Immature natural killer cell (primary cell): ENCODE measurements at regions not wholly inside any gene's neighbourhood (a gene's known extent, or its start where the extent isn't known, plus 50 kb on each side); places are given as distances from the start of the nearest gene placed in this dataset.
"Not testable (repeated sequence)": the region's sequence is repeated elsewhere in the genome, so short reads cannot be mapped to it uniquely, and the experiment has no call there.

Source experiments
- DNase-seq, 3 donors: peaks; one replicate each; pipeline ENCODE4 v3.0.0; 2022; ENCODE audit warnings: mixed read lengths in 1 of 3
- H3K27ac Mint-ChIP-seq, 6 donors: one replicate each; pipeline ENCODE4 v1.8.0; 2020; ENCODE audit warnings: mixed read lengths in 6 of 6, mild to moderate bottlenecking in 5 of 6, inconsistent platforms in 4 of 6, moderate library complexity in 3 of 6
- H3K27me3 Mint-ChIP-seq, 3 donors: one replicate each; pipeline ENCODE4 v1.8.0; 2020 to 2021; ENCODE audit warnings: low read depth in 3 of 3, mild to moderate bottlenecking in 3 of 3, mixed read lengths in 3 of 3, moderate library complexity in 3 of 3, inconsistent platforms in 1 of 3
- H3K36me3 Mint-ChIP-seq, 3 donors: one replicate each; pipeline ENCODE4 v1.8.0; 2020; ENCODE audit warnings: mixed read lengths in 3 of 3, inconsistent platforms in 2 of 3, mild to moderate bottlenecking in 2 of 3
- H3K4me1 Mint-ChIP-seq, 2 donors: one replicate each; pipeline ENCODE4 v1.8.0; 2020; ENCODE audit warnings: inconsistent platforms in 2 of 2, mild to moderate bottlenecking in 2 of 2, mixed read lengths in 2 of 2, moderate library complexity in 1 of 2
- H3K4me3 Mint-ChIP-seq, 5 donors: one replicate each; pipeline ENCODE4 v1.8.0; 2020; ENCODE audit warnings: mild to moderate bottlenecking in 5 of 5, mixed read lengths in 5 of 5, inconsistent platforms in 3 of 5, moderate library complexity in 3 of 5
- H3K9me3 Mint-ChIP-seq, 6 donors: one replicate each; pipeline ENCODE4 v1.8.0; 2020; ENCODE audit warnings: mild to moderate bottlenecking in 6 of 6, mixed read lengths in 6 of 6, inconsistent platforms in 4 of 6, moderate library complexity in 3 of 6

- H3K9me3 Mint-ChIP-seq, result peaks cover 3 to 27% (median 4%) of the 10 kb centered on the region in 6 donors
- H3K36me3 Mint-ChIP-seq, result no peaks in the 10 kb centered on the region
- DNase-seq, result no peak
- no peak overlapping the region for H3K27ac Mint-ChIP-seq
- H3K27me3 Mint-ChIP-seq, result no peaks in the 10 kb centered on the region
- H3K4me3 Mint-ChIP-seq, result no peak overlapping the region
- no peaks in the 10 kb centered on the region for H3K4me1 Mint-ChIP-seq
These were observed 1185.8 kb upstream of the ALCAM start for GRCh38 chr3:104180906-104181305.

- Mint-ChIP-seq H3K9me3 (peaks cover 0 to 16% (median 7%) of the 10 kb centered on the region in 6 donors), H3K4me3 (no peak overlapping the region), H3K27me3 (peaks cover 0 to 2% (median 0%) of the 10 kb centered on the region in 3 donors), H3K4me1 (no peaks in the 10 kb centered on the region), H3K36me3 (no peaks in the 10 kb centered on the region), H3K27ac (no peak overlapping the region)
- no peak for DNase-seq
These were observed 1176.0 kb upstream of the ALCAM start for GRCh38 chr3:104190681-104191080.

GRCh38 chr3:104198131-104198530, 1168.6 kb upstream of the ALCAM start:
- no peaks in the 10 kb centered on the region for H3K27me3 Mint-ChIP-seq
- no peaks in the 10 kb centered on the region for H3K4me1 Mint-ChIP-seq
- no peak overlapping the region for H3K27ac Mint-ChIP-seq
- H3K9me3 Mint-ChIP-seq, result peaks cover 0 to 14% (median 10%) of the 10 kb centered on the region in 6 donors
- DNase-seq, result no peak
- no peak overlapping the region for H3K4me3 Mint-ChIP-seq
- H3K36me3 Mint-ChIP-seq, result no peaks in the 10 kb centered on the region

GRCh38 chr3:104206925-104207324, 1159.8 kb upstream of the ALCAM start:
- Mint-ChIP-seq H3K27me3 (no peaks in the 10 kb centered on the region), H3K36me3 (no peaks in the 10 kb centered on the region), H3K9me3 (peaks cover 3 to 33% (median 8%) of the 10 kb centered on the region in 6 donors), H3K4me3 (no peak overlapping the region), H3K4me1 (no peaks in the 10 kb centered on the region), H3K27ac (no peak overlapping the region)
- DNase-seq, result no peak

GRCh38 chr3:104214277-104214676, 1152.4 kb upstream of the ALCAM start:
- no peak overlapping the region for H3K4me3 Mint-ChIP-seq
- H3K36me3 Mint-ChIP-seq, result no peaks in the 10 kb centered on the region
- peaks cover 0 to 28% (median 3%) of the 10 kb centered on the region in 6 donors for H3K9me3 Mint-ChIP-seq
- no peaks in the 10 kb centered on the region for H3K4me1 Mint-ChIP-seq
- no peak for DNase-seq
- no peak overlapping the region for H3K27ac Mint-ChIP-seq
- peaks cover 0 to 2% (median 0%) of the 10 kb centered on the region in 3 donors for H3K27me3 Mint-ChIP-seq

- no peak for DNase-seq
- Mint-ChIP-seq H3K4me1 (no peaks in the 10 kb centered on the region), H3K27me3 (peaks cover 0 to 2% (median 0%) of the 10 kb centered on the region in 3 donors), H3K4me3 (no peak overlapping the region), H3K9me3 (peaks cover 0 to 28% (median 3%) of the 10 kb centered on the region in 6 donors), H3K36me3 (no peaks in the 10 kb centered on the region), H3K27ac (no peak overlapping the region)
These were observed 1151.8 kb upstream of the ALCAM start for GRCh38 chr3:104214937-104215336.

DNA sequence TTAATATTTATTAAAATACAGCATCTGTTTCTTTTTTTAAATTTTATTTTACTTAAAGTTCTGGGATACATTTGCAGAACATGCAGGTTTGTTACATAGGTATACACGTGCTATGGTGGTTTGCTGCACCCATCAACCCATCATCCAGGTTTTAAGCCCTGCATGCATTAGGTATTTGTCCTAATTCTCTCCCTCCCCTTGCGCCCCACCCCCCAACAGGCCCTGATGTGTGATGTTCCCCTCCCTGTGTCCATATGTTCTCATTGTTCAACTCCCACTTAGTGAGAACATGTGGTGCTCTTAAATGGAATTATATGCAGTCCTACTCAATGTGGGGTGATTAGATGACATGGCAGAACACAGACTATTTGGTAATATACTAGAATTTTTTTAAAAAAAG, 1147.7 kb upstream of the ALCAM start:
- H3K27ac Mint-ChIP-seq, H3K36me3 Mint-ChIP-seq, H3K4me1 Mint-ChIP-seq, H3K4me3 Mint-ChIP-seq, DNase-seq, H3K27me3 Mint-ChIP-seq: not testable (repeated sequence)
- H3K9me3 Mint-ChIP-seq, result peaks cover 0 to 19% (median 6%) of the 10 kb centered on the region in 6 donors

DNA sequence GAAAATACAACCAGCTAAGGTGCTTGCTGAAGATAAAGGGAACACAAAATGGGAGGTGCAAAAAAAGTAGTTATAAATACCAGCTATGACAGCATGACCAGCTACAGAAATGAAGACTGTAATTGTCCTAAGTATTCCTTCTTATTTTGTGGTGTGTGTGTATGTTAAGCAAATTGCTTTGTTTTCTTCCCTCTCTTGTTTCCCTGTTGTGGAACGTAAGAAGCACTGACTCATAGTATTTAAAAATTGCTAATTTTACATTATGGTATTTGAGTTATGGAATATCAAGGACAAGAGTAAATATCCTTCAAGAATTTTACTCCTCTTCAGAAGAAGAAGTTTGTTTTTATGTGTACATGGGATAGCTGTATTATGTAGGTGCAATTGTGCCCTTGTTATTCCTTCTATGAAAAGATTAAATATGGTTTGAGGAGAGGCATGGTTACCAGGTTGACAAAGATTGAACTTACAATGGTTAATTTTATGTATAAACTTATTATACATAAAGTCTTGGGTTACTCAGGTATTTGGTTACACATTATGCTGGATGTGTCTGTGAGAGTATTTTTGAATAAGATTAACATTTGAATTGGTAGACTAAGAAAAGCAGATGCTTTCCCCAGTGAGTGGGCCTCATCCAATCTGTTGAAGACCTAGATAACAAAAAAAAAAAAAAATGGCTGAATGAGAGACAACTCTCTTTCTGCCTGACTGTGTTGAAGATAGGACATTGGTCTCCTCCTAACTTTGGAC, 1132.1 kb upstream of the ALCAM start:
- Mint-ChIP-seq H3K27ac (no peak overlapping the region), H3K9me3 (peaks cover 4 to 20% (median 11%) of the 10 kb centered on the region in 6 donors), H3K27me3 (no peaks in the 10 kb centered on the region), H3K36me3 (no peaks in the 10 kb centered on the region), H3K4me3 (no peak overlapping the region), H3K4me1 (no peaks in the 10 kb centered on the region)
- DNase-seq, result no peak

DNA sequence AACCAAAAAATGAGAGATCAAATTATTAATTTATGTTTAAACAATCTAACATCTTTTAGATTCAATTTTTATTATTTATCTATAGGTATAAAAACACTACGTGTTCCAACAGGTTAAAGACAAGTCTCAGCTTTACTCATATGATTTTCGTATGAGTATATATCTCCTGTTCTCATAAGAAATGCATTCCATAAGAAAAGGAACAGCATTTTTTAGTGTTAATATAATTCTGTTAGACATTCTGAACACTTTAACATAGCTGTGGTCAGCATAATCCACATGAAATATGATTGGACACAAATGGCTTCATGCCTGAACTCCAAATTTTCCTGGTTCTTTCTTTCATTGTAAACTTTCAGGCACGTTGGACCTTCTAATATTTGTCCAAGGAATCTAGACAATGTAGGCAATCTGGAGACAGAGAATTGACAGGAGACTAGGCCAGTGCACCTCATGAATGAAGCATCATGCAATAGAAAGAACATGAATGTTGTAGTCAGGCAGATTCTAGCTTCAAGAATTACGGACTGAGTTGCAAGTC, 1122.0 kb upstream of the ALCAM start:
- Mint-ChIP-seq H3K4me1 (no peaks in the 10 kb centered on the region), H3K4me3 (no peak overlapping the region), H3K36me3 (no peaks in the 10 kb centered on the region), H3K27me3 (no peaks in the 10 kb centered on the region), H3K9me3 (peaks cover 10 to 26% (median 18%) of the 10 kb centered on the region in 6 donors), H3K27ac (no peak overlapping the region)
- no peak for DNase-seq

DNA sequence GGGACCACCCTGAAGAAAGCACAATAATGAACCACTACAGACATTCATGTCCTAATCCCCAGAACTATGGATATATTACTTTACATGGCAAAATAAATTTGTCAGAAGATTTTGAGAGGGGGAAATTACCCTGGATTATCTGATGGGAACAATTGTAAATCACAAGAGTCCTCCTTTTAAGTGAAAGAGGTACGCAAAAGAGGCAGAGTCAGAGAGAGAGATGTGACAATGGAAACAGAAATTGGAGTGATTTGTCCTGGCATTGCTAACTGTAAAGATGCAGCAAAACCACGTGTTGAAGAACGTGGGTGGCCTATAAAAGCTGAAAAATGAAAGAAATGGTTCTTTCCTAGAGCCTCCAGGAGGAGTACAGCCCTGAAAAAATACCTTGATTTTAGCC, 1121.4 kb upstream of the ALCAM start:
- no peak for DNase-seq
- H3K27me3 Mint-ChIP-seq, result no peaks in the 10 kb centered on the region
- no peaks in the 10 kb centered on the region for H3K4me1 Mint-ChIP-seq
- H3K36me3 Mint-ChIP-seq, result no peaks in the 10 kb centered on the region
- peaks cover 10 to 26% (median 17%) of the 10 kb centered on the region in 6 donors for H3K9me3 Mint-ChIP-seq
- no peak overlapping the region for H3K4me3 Mint-ChIP-seq
- no peak overlapping the region for H3K27ac Mint-ChIP-seq

DNA sequence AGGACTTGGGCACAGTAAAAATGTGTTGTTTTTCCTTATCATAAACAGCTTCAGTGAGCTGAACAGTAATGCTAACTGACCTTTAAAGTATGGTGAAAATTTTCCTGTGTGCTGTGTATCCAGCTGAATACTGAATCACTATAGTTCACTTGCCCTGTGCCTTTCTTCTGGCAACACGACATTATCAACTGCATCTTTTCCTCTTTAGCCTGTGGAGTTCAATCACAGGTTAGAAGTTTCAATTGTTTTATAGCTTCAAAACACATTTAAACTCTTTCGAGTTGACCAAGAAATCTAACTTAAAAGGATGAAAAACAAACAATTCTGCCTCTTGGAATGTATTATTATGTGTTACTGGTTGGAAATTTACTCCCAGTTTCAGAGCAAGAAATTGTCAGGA, 1120.7 kb upstream of the ALCAM start:
- H3K27ac Mint-ChIP-seq, result no peak overlapping the region
- no peaks in the 10 kb centered on the region for H3K36me3 Mint-ChIP-seq
- no peak overlapping the region for H3K4me3 Mint-ChIP-seq
- no peaks in the 10 kb centered on the region for H3K4me1 Mint-ChIP-seq
- DNase-seq, result no peak
- H3K9me3 Mint-ChIP-seq, result peaks cover 8 to 23% (median 14%) of the 10 kb centered on the region in 6 donors
- H3K27me3 Mint-ChIP-seq, result no peaks in the 10 kb centered on the region

DNA sequence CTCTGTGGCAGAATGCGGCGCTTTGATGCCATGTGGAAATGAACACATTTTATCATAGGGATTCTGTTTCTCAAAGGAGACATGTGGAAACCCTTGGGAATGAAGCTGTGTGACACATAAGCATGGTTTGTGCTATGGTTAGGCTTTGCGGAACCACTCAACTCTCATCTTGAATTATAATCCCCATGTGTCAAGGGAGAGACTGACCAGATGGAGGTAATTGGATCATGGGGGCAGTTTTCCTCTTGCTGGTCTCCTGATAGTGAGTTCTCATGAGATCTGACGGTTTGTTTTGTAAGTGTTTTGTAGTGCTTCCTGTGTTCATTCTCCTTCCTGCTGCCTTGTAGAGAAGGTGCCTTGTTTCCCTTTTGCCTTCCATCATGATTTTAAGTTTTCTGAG, 1109.2 kb upstream of the ALCAM start:
- H3K4me1 Mint-ChIP-seq, result no peaks in the 10 kb centered on the region
- no peak for DNase-seq
- no peaks in the 10 kb centered on the region for H3K36me3 Mint-ChIP-seq
- peaks cover 2 to 21% (median 6%) of the 10 kb centered on the region in 6 donors for H3K9me3 Mint-ChIP-seq
- no peak overlapping the region for H3K27ac Mint-ChIP-seq
- peaks cover 0 to 2% (median 0%) of the 10 kb centered on the region in 3 donors for H3K27me3 Mint-ChIP-seq
- H3K4me3 Mint-ChIP-seq, result no peak overlapping the region

DNA sequence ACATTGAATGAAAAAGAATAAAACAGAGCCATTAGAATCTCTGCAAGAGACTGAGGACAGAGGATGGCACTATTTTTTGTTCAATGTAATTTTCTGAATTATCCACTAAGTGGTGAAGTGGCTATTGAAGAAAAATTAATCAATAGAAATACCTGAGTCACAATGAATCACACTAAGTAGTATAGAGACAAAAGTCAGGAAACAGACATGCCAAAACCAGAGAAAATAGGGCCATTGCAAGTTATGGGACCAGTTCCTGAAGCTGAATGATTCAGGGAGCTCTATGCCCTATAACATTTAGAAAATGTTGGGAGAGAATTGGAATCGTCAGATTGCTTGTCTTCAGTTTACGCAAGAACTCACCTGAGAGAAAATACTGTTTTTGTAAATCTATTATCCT, 1103.2 kb upstream of the ALCAM start:
- no peaks in the 10 kb centered on the region for H3K4me1 Mint-ChIP-seq
- DNase-seq, result no peak
- H3K27me3 Mint-ChIP-seq, result peaks cover 0 to 4% (median 2%) of the 10 kb centered on the region in 3 donors
- H3K4me3 Mint-ChIP-seq, result no peak overlapping the region
- no peaks in the 10 kb centered on the region for H3K36me3 Mint-ChIP-seq
- H3K27ac Mint-ChIP-seq, result no peak overlapping the region
- peaks cover 7 to 38% (median 12%) of the 10 kb centered on the region in 6 donors for H3K9me3 Mint-ChIP-seq

DNA sequence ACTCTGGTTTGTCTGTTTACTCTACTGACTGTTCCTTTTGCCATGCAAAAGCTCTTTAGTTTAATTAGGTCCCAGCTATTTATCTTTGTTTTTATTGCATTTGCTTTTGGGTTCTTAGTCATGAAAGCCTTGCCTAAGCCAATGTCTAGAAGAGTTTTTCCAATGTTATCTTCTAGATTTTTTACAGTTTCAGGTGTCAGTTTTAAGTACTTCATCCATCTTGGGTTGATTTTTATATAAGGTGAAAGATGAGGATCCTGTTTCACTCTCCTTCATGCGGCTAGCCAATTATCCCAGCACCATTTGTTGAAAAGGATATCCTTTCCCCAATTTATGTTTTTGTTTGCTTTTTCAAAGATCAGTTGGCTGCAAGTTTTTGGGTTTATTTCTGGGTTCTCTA, 1100.5 kb upstream of the ALCAM start:
- H3K4me3 Mint-ChIP-seq, H3K27me3 Mint-ChIP-seq, H3K4me1 Mint-ChIP-seq, H3K27ac Mint-ChIP-seq, DNase-seq, H3K36me3 Mint-ChIP-seq: not testable (repeated sequence)
- peaks cover 9 to 37% (median 15%) of the 10 kb centered on the region in 6 donors for H3K9me3 Mint-ChIP-seq

DNA sequence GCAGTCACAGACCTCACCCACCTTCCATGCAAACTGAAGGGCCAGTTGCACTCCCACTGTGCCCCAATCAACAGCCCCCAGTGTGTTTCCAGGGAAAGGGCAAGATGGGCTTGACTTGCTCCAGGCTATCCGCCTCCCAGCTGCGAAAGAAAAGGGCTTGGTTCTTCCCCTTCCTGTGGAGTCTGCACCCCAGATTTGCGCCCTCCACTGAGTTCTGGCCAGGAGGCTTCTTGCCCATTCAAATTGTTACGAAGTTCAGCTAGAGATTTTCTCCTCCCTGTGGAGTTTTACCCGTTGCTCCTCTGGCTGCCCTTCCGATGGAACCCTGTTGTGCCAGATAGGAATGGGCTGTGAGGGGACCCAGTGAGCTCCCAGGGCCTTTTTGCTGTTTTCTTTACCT, 1096.9 kb upstream of the ALCAM start:
- no peaks in the 10 kb centered on the region for H3K36me3 Mint-ChIP-seq
- H3K4me1 Mint-ChIP-seq, result no peaks in the 10 kb centered on the region
- H3K27ac Mint-ChIP-seq, result no peak overlapping the region
- DNase-seq, result no peak
- peaks cover 0 to 1% (median 0%) of the 10 kb centered on the region in 3 donors for H3K27me3 Mint-ChIP-seq
- H3K9me3 Mint-ChIP-seq, result peaks cover 6 to 44% (median 18%) of the 10 kb centered on the region in 6 donors
- H3K4me3 Mint-ChIP-seq, result no peak overlapping the region
